ENCODE measurements at regions not wholly inside any gene's neighbourhood (a gene's known extent, or its start where the extent isn't known, plus 50 kb on each side); places are given as distances from the start of the nearest gene placed in this dataset.
"Not testable (repeated sequence)": the region's sequence is repeated elsewhere in the genome, so short reads cannot be mapped to it uniquely, and the experiment has no call there.

DNA sequence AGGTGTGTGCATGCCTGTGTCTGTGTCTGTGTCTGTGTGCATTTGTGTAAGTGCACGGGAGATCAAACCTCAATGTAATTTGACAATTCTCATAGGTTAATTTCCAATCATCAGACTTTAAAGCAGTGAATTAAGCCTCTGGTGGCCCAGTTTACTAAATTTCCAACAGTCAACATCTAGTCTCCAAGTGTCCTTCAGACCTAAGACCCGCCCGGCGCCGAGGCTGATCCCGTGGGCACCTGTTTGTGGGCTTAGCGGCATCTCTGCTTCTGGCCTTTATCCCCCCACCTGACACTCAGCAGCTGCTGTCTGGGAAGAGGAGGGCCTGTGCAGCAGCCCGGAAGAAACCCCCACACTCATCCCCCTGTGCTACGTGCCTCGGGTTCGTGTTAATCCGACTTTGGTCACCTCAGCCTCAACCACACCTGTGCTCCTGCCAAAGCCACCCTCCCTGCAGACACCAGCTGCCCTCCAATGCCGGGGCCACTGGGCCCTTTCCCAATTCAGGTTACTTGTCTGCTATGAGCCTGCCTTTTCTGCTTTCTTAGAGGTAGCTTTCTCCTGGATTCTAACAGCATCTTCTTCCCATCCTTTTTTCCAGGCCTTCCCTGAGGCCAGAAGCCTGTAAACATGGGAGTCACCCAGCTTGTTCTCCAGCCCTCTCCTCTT is 154.7 kb downstream of the ATP6V0E2 start:
- H3K27me3 ChIP-seq (ENCODE audit: control insufficient read depth, insufficient read depth, low read length); ATAC-seq; POLR2A ChIA-PET; H3K9me3 ChIP-seq (ENCODE audit: control insufficient read depth, insufficient read depth, low read depth, low read length); intact Hi-C loops (cut with micrococcal nuclease; ENCODE audit: unreplicated experiment); BruUV-seq (replicated peaks); H3K36me3 ChIP-seq (ENCODE audit: control insufficient read depth, insufficient read depth, low read length); H3K4me3 ChIP-seq (ENCODE audit: low read depth in 2 of 2, low read length in 2 of 2); H3K4me1 ChIP-seq (ENCODE audit: control insufficient read depth, insufficient read depth, low read length); H3K27ac ChIP-seq (ENCODE audit: low read length); in situ Hi-C loops (cut with HindIII; ENCODE audit: low pct_unique_long_range_greater_than_20kb, low sequenced_read_pairs); CTCF ChIA-PET; DNase-seq (ENCODE audit: low read depth, low spot score): not testable (repeated sequence)

DNA sequence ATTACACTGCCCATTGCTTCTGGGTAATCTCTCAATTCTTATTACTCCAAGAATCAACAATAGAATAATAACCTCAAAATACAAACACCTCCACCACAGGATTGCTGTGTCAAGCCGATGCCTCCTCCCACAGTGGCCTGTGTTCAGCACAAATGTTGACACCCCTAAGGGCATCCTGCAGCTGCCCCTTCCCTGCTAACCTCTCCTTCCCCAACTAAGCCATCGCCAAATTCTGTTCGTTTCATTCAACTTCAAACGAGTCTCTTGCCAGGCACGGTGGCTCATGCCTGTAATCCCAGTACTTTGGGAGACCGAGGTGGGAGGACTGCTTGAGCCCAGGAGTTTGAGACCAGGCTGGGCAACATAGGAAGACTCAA is 155.2 kb downstream of the ATP6V0E2 start:
- CTCF ChIA-PET; H3K4me3 ChIP-seq (ENCODE audit: low read depth in 2 of 2, low read length in 2 of 2); POLR2A ChIA-PET; ATAC-seq; H3K27ac ChIP-seq (ENCODE audit: low read length); in situ Hi-C loops (cut with HindIII; ENCODE audit: low pct_unique_long_range_greater_than_20kb, low sequenced_read_pairs); BruUV-seq (replicated peaks); H3K9me3 ChIP-seq (ENCODE audit: control insufficient read depth, insufficient read depth, low read depth, low read length); H3K27me3 ChIP-seq (ENCODE audit: control insufficient read depth, insufficient read depth, low read length); H3K4me1 ChIP-seq (ENCODE audit: control insufficient read depth, insufficient read depth, low read length); DNase-seq (ENCODE audit: low read depth, low spot score); intact Hi-C loops (cut with micrococcal nuclease; ENCODE audit: unreplicated experiment); H3K36me3 ChIP-seq (ENCODE audit: control insufficient read depth, insufficient read depth, low read length): not testable (repeated sequence)

- BruUV-seq (replicated peaks); H3K4me1 ChIP-seq (ENCODE audit: control insufficient read depth, insufficient read depth, low read length); H3K27ac ChIP-seq (ENCODE audit: low read length); ATAC-seq; H3K4me3 ChIP-seq (ENCODE audit: low read depth in 2 of 2, low read length in 2 of 2); H3K27me3 ChIP-seq (ENCODE audit: control insufficient read depth, insufficient read depth, low read length); H3K36me3 ChIP-seq (ENCODE audit: control insufficient read depth, insufficient read depth, low read length); CTCF ChIA-PET; intact Hi-C loops (cut with micrococcal nuclease; ENCODE audit: unreplicated experiment); DNase-seq (ENCODE audit: low read depth, low spot score); POLR2A ChIA-PET; H3K9me3 ChIP-seq (ENCODE audit: control insufficient read depth, insufficient read depth, low read depth, low read length); in situ Hi-C loops (cut with HindIII; ENCODE audit: low pct_unique_long_range_greater_than_20kb, low sequenced_read_pairs): not testable (repeated sequence)
Measured at GRCh38 chr7:150031733-150032132, 158.0 kb downstream of the ATP6V0E2 start.

- BruUV-seq (replicated peaks); H3K4me3 ChIP-seq (ENCODE audit: low read depth in 2 of 2, low read length in 2 of 2); H3K9me3 ChIP-seq (ENCODE audit: control insufficient read depth, insufficient read depth, low read depth, low read length); H3K27ac ChIP-seq (ENCODE audit: low read length); H3K27me3 ChIP-seq (ENCODE audit: control insufficient read depth, insufficient read depth, low read length); DNase-seq (ENCODE audit: low read depth, low spot score); H3K4me1 ChIP-seq (ENCODE audit: control insufficient read depth, insufficient read depth, low read length); POLR2A ChIA-PET; H3K36me3 ChIP-seq (ENCODE audit: control insufficient read depth, insufficient read depth, low read length); intact Hi-C loops (cut with micrococcal nuclease; ENCODE audit: unreplicated experiment); in situ Hi-C loops (cut with HindIII; ENCODE audit: low pct_unique_long_range_greater_than_20kb, low sequenced_read_pairs); ATAC-seq; CTCF ChIA-PET: not testable (repeated sequence)
Measured at GRCh38 chr7:150033711-150034110, 159.9 kb downstream of the ATP6V0E2 start.

DNA sequence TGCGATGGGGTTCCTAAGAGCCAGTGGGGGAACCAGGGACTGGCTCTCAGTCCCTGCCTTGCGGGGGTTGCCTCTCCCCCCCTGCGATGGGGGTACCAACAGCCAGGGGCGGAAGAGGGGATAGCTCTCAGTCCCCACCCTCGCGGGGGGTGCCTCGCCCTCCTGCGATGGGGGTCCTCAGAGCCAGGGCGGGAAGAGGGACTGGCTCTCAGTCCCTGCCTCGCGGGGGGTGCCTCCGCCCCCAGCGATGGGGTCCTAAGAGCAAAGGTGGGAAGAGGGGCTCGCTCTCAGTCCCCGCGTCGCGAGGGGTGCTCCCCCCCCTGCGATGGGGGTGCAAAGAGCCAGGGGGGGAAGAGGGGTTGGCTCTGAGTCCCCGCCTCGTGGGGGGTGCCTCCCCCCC is 162.0 kb downstream of the ATP6V0E2 start:
- H3K9me3 ChIP-seq (ENCODE audit: control insufficient read depth, insufficient read depth, low read depth, low read length); DNase-seq (ENCODE audit: low read depth, low spot score); H3K36me3 ChIP-seq (ENCODE audit: control insufficient read depth, insufficient read depth, low read length); H3K27me3 ChIP-seq (ENCODE audit: control insufficient read depth, insufficient read depth, low read length); BruUV-seq (replicated peaks); H3K4me3 ChIP-seq (ENCODE audit: low read depth in 2 of 2, low read length in 2 of 2); intact Hi-C loops (cut with micrococcal nuclease; ENCODE audit: unreplicated experiment); POLR2A ChIA-PET; H3K4me1 ChIP-seq (ENCODE audit: control insufficient read depth, insufficient read depth, low read length); CTCF ChIA-PET; H3K27ac ChIP-seq (ENCODE audit: low read length); in situ Hi-C loops (cut with HindIII; ENCODE audit: low pct_unique_long_range_greater_than_20kb, low sequenced_read_pairs); ATAC-seq: not testable (repeated sequence)

DNA sequence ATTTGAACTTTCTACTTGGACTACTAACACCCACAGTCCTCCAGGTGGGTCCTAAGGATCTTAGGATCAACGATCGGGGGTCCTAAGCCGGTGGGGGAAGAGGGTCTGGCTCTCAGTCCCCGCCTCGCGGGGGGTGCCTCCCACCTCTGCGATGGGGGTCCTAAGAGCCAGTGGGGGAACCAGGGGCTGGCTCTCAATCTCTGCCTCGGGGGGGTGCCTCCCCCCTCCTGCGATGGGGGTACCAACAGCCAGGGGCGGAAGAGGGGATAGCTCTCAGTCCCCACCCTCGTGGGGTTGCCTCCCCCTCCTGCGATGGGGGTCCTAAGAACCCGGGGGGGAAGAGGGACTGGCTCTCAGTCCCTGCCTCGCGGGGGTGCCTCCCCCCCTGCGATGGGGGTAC is 165.3 kb downstream of the ATP6V0E2 start:
- H3K36me3 ChIP-seq (ENCODE audit: control insufficient read depth, insufficient read depth, low read length); intact Hi-C loops (cut with micrococcal nuclease; ENCODE audit: unreplicated experiment); ATAC-seq; BruUV-seq (replicated peaks); CTCF ChIA-PET; H3K4me1 ChIP-seq (ENCODE audit: control insufficient read depth, insufficient read depth, low read length); in situ Hi-C loops (cut with HindIII; ENCODE audit: low pct_unique_long_range_greater_than_20kb, low sequenced_read_pairs); H3K4me3 ChIP-seq (ENCODE audit: low read depth in 2 of 2, low read length in 2 of 2); H3K27me3 ChIP-seq (ENCODE audit: control insufficient read depth, insufficient read depth, low read length); DNase-seq (ENCODE audit: low read depth, low spot score); POLR2A ChIA-PET; H3K9me3 ChIP-seq (ENCODE audit: control insufficient read depth, insufficient read depth, low read depth, low read length); H3K27ac ChIP-seq (ENCODE audit: low read length): not testable (repeated sequence)

- H3K4me1 ChIP-seq (ENCODE audit: control insufficient read depth, insufficient read depth, low read length); CTCF ChIA-PET; H3K9me3 ChIP-seq (ENCODE audit: control insufficient read depth, insufficient read depth, low read depth, low read length); POLR2A ChIA-PET; DNase-seq (ENCODE audit: low read depth, low spot score); H3K27ac ChIP-seq (ENCODE audit: low read length); ATAC-seq; in situ Hi-C loops (cut with HindIII; ENCODE audit: low pct_unique_long_range_greater_than_20kb, low sequenced_read_pairs); intact Hi-C loops (cut with micrococcal nuclease; ENCODE audit: unreplicated experiment); H3K4me3 ChIP-seq (ENCODE audit: low read depth in 2 of 2, low read length in 2 of 2); H3K36me3 ChIP-seq (ENCODE audit: control insufficient read depth, insufficient read depth, low read length); H3K27me3 ChIP-seq (ENCODE audit: control insufficient read depth, insufficient read depth, low read length); BruUV-seq (replicated peaks): not testable (repeated sequence)
Measured at GRCh38 chr7:150042281-150042680, 168.5 kb downstream of the ATP6V0E2 start.

Data from Panc1 (cell line).